Astrocyte (in vitro differentiated cells and primary cell): ENCODE measurements at regions not wholly inside any gene's neighbourhood (a gene's known extent, or its start where the extent isn't known, plus 50 kb on each side); places are given as distances from the start of the nearest gene placed in this dataset.

Experiments
- DNase-seq: peaks from one replicate; pipeline ENCODE4 v3.0.0-alpha.2; 2010; ENCODE audit warnings: low read depth
- FAIRE-seq: peaks from 2 replicates; lab custom pipeline; 2011; peaks lifted over from hg19 to GRCh38; lab: Jason Lieb, UNC
- H2AFZ ChIP-seq: 2 replicates; pipeline ENCODE4 v1.6.0; 2012; ENCODE audit warnings: low read depth, low read length, inconsistent platforms
- H3K27ac ChIP-seq: 2 replicates; pipeline ENCODE4 v1.5.1; 2011; ENCODE audit warnings: low read depth, low read length, inconsistent platforms
- H3K27me3 ChIP-seq: 2 replicates; pipeline ENCODE4 v1.6.0; 2011; ENCODE audit warnings: low read length, inconsistent platforms; ENCODE audit not compliant: insufficient read depth
- H3K36me3 ChIP-seq: 2 replicates; pipeline ENCODE4 v1.5.1; 2011; ENCODE audit warnings: low read length, inconsistent platforms; ENCODE audit not compliant: insufficient read depth
- H3K4me1 ChIP-seq: 2 replicates; pipeline ENCODE4 v1.5.1; 2011; ENCODE audit warnings: low read length, inconsistent platforms; ENCODE audit not compliant: insufficient read depth
- H3K4me2 ChIP-seq: 2 replicates; pipeline ENCODE4 v1.6.0; 2012; ENCODE audit warnings: low read length, inconsistent platforms
- H3K4me3 ChIP-seq: 2 replicates; pipeline ENCODE4 v1.5.1; 2011; ENCODE audit warnings: low read depth, mild to moderate bottlenecking, low read length, inconsistent platforms; ENCODE audit not compliant: insufficient read depth
- H3K79me2 ChIP-seq: 2 replicates; pipeline ENCODE4 v1.6.0; 2012; ENCODE audit warnings: mild to moderate bottlenecking, low read length, inconsistent platforms; ENCODE audit not compliant: insufficient read depth
- H3K9ac ChIP-seq: 2 replicates; pipeline ENCODE4 v1.6.0; 2012; ENCODE audit warnings: mild to moderate bottlenecking, low read length, inconsistent platforms
- H3K9me3 ChIP-seq: 2 replicates; pipeline ENCODE4 v1.5.1; 2012; ENCODE audit warnings: low read depth, mild to moderate bottlenecking, low read length, inconsistent platforms; ENCODE audit not compliant: insufficient read depth
- H4K20me1 ChIP-seq: 2 replicates; pipeline ENCODE4 v1.6.0; 2012; ENCODE audit warnings: low read length, inconsistent platforms; ENCODE audit not compliant: insufficient read depth
- H3K27ac Mint-ChIP-seq: one replicate; pipeline ENCODE4 v1.8.0; 2021; ENCODE audit warnings: mild to moderate bottlenecking, mixed read lengths; ENCODE audit not compliant: unreplicated experiment
- H3K27me3 Mint-ChIP-seq: one replicate; pipeline ENCODE4 v1.8.0; 2021; ENCODE audit warnings: low read depth, mixed read lengths; ENCODE audit not compliant: unreplicated experiment
- H3K36me3 Mint-ChIP-seq: one replicate; pipeline ENCODE4 v1.8.0; 2021; ENCODE audit warnings: low read depth, mixed read lengths; ENCODE audit not compliant: unreplicated experiment
- H3K4me1 Mint-ChIP-seq: one replicate; pipeline ENCODE4 v1.8.0; 2021; ENCODE audit warnings: low read depth, mixed read lengths; ENCODE audit not compliant: unreplicated experiment
- H3K4me3 Mint-ChIP-seq: one replicate; pipeline ENCODE4 v1.8.0; 2021; ENCODE audit warnings: mild to moderate bottlenecking, moderate library complexity, mixed read lengths; ENCODE audit not compliant: unreplicated experiment
- H3K9me3 Mint-ChIP-seq: one replicate; pipeline ENCODE4 v1.8.0; 2021; ENCODE audit warnings: mild to moderate bottlenecking, mixed read lengths; ENCODE audit not compliant: unreplicated experiment
- EZH2 ChIP-seq: IDR thresholded peaks from 2 replicates; pipeline ENCODE4 v1.6.1; 2012; ENCODE audit warnings: mild to moderate bottlenecking, low read length, inconsistent platforms; ENCODE audit not compliant: insufficient read depth
- TF ChIP-seq, protein P1 (sequence below): IDR thresholded peaks from 2 replicates; pipeline ENCODE4 v1.5.1; 2011; ENCODE audit warnings: low read depth, mild to moderate bottlenecking, inconsistent platforms, low read length, moderate library complexity; ENCODE audit not compliant: insufficient read depth

DNA sequence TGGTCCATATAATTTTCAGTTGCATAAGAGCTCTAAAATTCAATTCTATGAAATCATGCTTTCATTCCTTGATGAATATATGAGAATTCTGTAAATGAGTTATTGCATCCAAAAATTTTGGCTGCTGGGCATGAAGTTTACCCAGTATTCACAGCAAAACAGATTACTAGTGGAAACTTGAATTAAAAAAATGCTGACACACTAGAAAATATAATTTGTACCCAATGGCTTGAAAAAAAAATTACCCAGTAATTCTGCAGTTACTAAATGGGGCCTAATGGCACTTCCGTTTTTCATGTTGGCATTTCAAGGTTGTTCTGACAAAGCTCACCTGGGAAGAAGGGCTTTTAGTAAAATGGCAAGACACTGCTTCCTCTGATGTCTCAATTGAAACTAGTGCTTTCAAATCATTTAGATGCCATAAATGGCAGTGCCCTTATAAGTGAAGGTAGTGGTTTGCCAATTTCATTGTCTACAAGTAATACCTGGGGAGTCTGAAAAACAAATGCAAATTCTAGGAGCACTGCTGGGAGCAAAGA lies 343.6 kb downstream of the TDRD15 start:
- DNase-seq (no peak), FAIRE-seq (no peak)
- no peak overlapping the region for H3K27ac Mint-ChIP-seq
- no peaks in the 10 kb centered on the region for H3K36me3 ChIP-seq
- peaks cover 2% of the 10 kb centered on the region for H3K9me3 Mint-ChIP-seq
- no peak overlapping the region for H3K9ac ChIP-seq
- no peak overlapping the region for H3K4me3 ChIP-seq
- H3K4me1 Mint-ChIP-seq: peaks cover 19% of the 10 kb centered on the region
- no peak overlapping the region for H3K4me3 Mint-ChIP-seq
- no peaks in the 10 kb centered on the region for H3K27me3 ChIP-seq
- TF ChIP-seq, protein P1, sequence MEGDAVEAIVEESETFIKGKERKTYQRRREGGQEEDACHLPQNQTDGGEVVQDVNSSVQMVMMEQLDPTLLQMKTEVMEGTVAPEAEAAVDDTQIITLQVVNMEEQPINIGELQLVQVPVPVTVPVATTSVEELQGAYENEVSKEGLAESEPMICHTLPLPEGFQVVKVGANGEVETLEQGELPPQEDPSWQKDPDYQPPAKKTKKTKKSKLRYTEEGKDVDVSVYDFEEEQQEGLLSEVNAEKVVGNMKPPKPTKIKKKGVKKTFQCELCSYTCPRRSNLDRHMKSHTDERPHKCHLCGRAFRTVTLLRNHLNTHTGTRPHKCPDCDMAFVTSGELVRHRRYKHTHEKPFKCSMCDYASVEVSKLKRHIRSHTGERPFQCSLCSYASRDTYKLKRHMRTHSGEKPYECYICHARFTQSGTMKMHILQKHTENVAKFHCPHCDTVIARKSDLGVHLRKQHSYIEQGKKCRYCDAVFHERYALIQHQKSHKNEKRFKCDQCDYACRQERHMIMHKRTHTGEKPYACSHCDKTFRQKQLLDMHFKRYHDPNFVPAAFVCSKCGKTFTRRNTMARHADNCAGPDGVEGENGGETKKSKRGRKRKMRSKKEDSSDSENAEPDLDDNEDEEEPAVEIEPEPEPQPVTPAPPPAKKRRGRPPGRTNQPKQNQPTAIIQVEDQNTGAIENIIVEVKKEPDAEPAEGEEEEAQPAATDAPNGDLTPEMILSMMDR: no peak
- no peak for TF ChIP-seq EZH2
- no peaks in the 10 kb centered on the region for H4K20me1 ChIP-seq
- no peaks in the 10 kb centered on the region for H3K36me3 Mint-ChIP-seq
- H3K4me1 ChIP-seq: no peaks in the 10 kb centered on the region
- no peak overlapping the region for H3K27ac ChIP-seq
- no peaks in the 10 kb centered on the region for H3K27me3 Mint-ChIP-seq
- no peaks in the 10 kb centered on the region for H3K79me2 ChIP-seq
- H3K9me3 ChIP-seq: no peaks in the 10 kb centered on the region
- no peak overlapping the region for H3K4me2 ChIP-seq
- no peak overlapping the region for H2AFZ ChIP-seq

DNA sequence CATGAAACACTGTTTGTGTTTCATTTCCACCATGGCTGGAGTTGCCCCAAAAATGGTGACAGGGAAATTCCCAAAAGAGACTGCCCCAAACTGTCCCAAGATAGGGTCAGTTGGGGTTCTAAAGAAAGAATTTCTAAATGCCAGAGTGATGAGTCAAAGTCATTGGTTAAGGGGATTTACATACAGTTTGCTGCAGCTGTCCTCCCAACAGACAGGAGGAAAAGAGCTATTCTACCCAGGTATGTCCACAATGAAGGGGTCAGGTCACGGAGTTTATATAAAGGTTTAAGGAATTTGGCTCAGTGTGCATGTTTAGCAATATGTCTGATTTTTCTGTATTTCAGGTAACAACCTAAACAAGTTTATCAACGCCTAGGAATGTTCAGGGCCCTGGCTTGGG lies 344.1 kb downstream of the TDRD15 start:
- Histone ChIP-seq H3K27me3 (no peaks in the 10 kb centered on the region), H4K20me1 (no peaks in the 10 kb centered on the region), H3K4me1 (no peaks in the 10 kb centered on the region), H3K27ac (no peak overlapping the region), H3K4me2 (no peak overlapping the region), H3K36me3 (no peaks in the 10 kb centered on the region), H3K9me3 (no peaks in the 10 kb centered on the region), H3K4me3 (no peak overlapping the region), H3K79me2 (no peaks in the 10 kb centered on the region), H3K9ac (no peak overlapping the region), H2AFZ (no peak overlapping the region)
- H3K27me3 Mint-ChIP-seq: no peaks in the 10 kb centered on the region
- H3K9me3 Mint-ChIP-seq: peaks cover 2% of the 10 kb centered on the region
- DNase-seq (peak; percentile 2), FAIRE-seq (no peak)
- H3K27ac Mint-ChIP-seq: no peak overlapping the region
- H3K36me3 Mint-ChIP-seq: no peaks in the 10 kb centered on the region
- H3K4me3 Mint-ChIP-seq: no peak overlapping the region
- peaks cover 19% of the 10 kb centered on the region for H3K4me1 Mint-ChIP-seq
- TF ChIP-seq EZH2: no peak
- TF ChIP-seq, protein P1: no peak

DNA sequence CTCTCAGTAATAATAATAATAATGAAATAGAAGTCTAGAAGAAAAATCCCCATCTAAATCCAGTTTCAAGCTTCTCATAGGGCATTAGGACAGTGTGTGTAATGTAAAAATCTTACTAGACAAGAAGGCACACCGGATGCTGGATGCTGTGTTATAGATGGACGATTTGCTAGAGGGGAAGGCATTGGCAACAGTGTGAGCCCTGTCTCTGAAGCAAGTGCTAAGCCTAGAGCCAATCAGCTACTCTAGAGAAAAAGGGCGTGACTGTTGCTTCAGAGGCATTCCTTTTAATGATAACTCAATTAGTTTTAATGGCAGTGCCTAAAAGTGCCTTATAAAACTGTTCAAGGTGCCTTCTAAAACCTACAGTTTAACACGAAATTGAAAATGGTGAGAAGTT lies 344.9 kb downstream of the TDRD15 start:
- TF ChIP-seq, protein P1: no peak
- TF ChIP-seq EZH2: no peak
- Mint-ChIP-seq H3K27ac (no peak overlapping the region), H3K36me3 (no peaks in the 10 kb centered on the region), H3K9me3 (peaks cover 2% of the 10 kb centered on the region), H3K27me3 (no peaks in the 10 kb centered on the region), H3K4me3 (no peak overlapping the region), H3K4me1 (peaks cover 19% of the 10 kb centered on the region)
- Histone ChIP-seq H3K4me1 (no peaks in the 10 kb centered on the region), H4K20me1 (no peaks in the 10 kb centered on the region), H3K4me2 (no peak overlapping the region), H3K9me3 (no peaks in the 10 kb centered on the region), H3K9ac (no peak overlapping the region), H3K4me3 (no peak overlapping the region), H3K27me3 (no peaks in the 10 kb centered on the region), H2AFZ (no peak overlapping the region), H3K79me2 (no peaks in the 10 kb centered on the region), H3K36me3 (no peaks in the 10 kb centered on the region), H3K27ac (no peak overlapping the region)
- FAIRE-seq (no peak), DNase-seq (no peak)
